Liver (tissue), 3 donors: ENCODE measurements at regions not wholly inside any gene's neighbourhood (a gene's known extent, or its start where the extent isn't known, plus 50 kb on each side); places are given as distances from the start of the nearest gene placed in this dataset.

Experiments used
- ATF3 ChIP-seq: IDR thresholded peaks from 2 replicates; pipeline ENCODE4 v1.6.1; 2016; ENCODE audit warnings: antibody characterized with exemption
- CTCF ChIP-seq: fragments of 150-350 bp; IDR thresholded peaks from 2 replicates; pipeline ENCODE4 v1.5.1; 2017; ENCODE audit warnings: improper control_type of control experiment, low read depth, low read length; ENCODE audit not compliant: missing input control
- EGR1 ChIP-seq, 2 donors: IDR thresholded peaks; 2 replicates each; pipeline ENCODE4 v1.6.1; 2016 to 2018; ENCODE audit warnings: antibody characterized with exemption in 2 of 2, low read depth in 2 of 2
- HNF4G ChIP-seq: IDR thresholded peaks from 2 replicates; pipeline ENCODE4 v1.6.1; 2016; ENCODE audit warnings: antibody characterized with exemption
- JUND ChIP-seq, 2 donors: IDR thresholded peaks; 2 replicates each; pipeline ENCODE4 v1.6.1; 2016; ENCODE audit warnings: antibody characterized with exemption in 2 of 2
- RAD21 ChIP-seq, 2 donors: IDR thresholded peaks; 2 replicates each; pipeline ENCODE4 v1.6.1; 2016; ENCODE audit warnings: antibody characterized with exemption in 2 of 2, mild to moderate bottlenecking in 2 of 2
- REST ChIP-seq: IDR thresholded peaks from 2 replicates; pipeline ENCODE4 v1.6.1; 2016; ENCODE audit warnings: antibody characterized with exemption, mild to moderate bottlenecking
- RXRA ChIP-seq, 2 donors: IDR thresholded peaks; 2 replicates each; pipeline ENCODE4 v1.6.1; 2017 to 2018; ENCODE audit warnings: antibody characterized with exemption in 2 of 2, mild to moderate bottlenecking in 1 of 2
- TAF1 ChIP-seq: conservative IDR thresholded peaks from 2 replicates; pipeline ENCODE4 v1.6.1; 2016; ENCODE audit warnings: antibody characterized with exemption, mild to moderate bottlenecking
- YY1 ChIP-seq: IDR thresholded peaks from 2 replicates; pipeline ENCODE4 v1.6.1; 2016; ENCODE audit warnings: antibody characterized with exemption, mild to moderate bottlenecking
- ZBTB33 ChIP-seq: IDR thresholded peaks from 2 replicates; pipeline ENCODE4 v1.6.1; 2016; ENCODE audit warnings: antibody characterized with exemption
- donor health status: healthy.
- donor health status: healthy.

- TF ChIP-seq RAD21 (IDR thresholded peaks at IDR 0.05) (no peak), REST (no peak), JUND (IDR thresholded peaks at IDR 0.05) (no peak), CTCF (no peak), RXRA (IDR thresholded peaks at IDR 0.05) (no peak), EGR1 (IDR thresholded peaks at IDR 0.05; ENCODE audit: low read depth in 2 of 2) (no peak), YY1 (no peak), ATF3 (no peak), HNF4G (no peak), ZBTB33 (no peak), TAF1 (no peak)
Observed at GRCh38 chr7:142471820-142472219, 214.0 kb upstream of the PRSS58 start.
